OCI-LY7 (cell line): ENCODE measurements at regions not wholly inside any gene's neighbourhood (a gene's known extent, or its start where the extent isn't known, plus 50 kb on each side); places are given as distances from the start of the nearest gene placed in this dataset.

Experiments used
- EZH2phosphoT487 ChIP-seq: fragments of 200-600 bp; sonication (generic); IDR thresholded peaks from 2 replicates; pipeline ENCODE4 v1.6.1; 2018; ENCODE audit warnings: low read depth, borderline replicate concordance, mild to moderate bottlenecking, mixed run types, antibody characterized with exemption, low read length, moderate library complexity, mixed read lengths
- TF ChIP-seq, protein P1 (sequence below): fragments of 200-600 bp; sonication (generic); conservative IDR thresholded peaks from 2 replicates; pipeline ENCODE4 v1.5.1; 2014; ENCODE audit warnings: mild to moderate bottlenecking, antibody characterized with exemption, low read length, moderate library complexity, mixed read lengths

DNA sequence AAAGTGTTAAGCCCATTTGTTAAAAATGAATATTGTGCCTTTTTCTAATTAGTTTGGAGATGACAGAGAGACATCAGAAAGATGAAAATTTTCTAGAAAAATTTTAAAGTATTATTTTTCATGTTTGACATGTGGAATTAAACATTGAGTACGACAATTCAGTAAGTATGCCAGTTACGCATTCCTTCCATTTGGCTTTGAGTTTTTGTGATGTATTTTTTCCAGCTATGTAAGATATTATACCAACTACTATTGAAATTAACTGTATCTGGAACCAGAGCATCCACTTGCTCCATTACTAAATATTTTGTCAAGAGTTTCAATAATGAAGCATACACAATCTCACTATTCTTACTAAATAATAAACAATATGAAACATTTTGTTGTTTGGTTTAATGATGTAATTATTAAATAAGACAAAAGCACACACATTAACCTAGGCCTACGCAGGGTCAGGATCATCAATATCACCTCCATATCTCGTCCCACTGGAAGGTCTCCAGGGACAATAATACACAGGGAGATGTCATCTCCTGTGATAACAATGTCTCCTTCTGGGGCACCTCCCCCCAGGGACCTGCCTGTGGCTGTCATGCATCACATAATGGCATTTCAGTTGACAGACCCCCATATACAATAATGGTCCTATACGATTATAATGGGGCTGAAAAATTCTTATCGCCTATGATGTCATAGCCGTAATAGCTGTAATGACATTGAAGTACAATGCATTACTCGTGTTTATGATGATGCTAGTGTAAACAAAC is 274.1 kb downstream of the REEP3 start:
- TF ChIP-seq, protein P1, sequence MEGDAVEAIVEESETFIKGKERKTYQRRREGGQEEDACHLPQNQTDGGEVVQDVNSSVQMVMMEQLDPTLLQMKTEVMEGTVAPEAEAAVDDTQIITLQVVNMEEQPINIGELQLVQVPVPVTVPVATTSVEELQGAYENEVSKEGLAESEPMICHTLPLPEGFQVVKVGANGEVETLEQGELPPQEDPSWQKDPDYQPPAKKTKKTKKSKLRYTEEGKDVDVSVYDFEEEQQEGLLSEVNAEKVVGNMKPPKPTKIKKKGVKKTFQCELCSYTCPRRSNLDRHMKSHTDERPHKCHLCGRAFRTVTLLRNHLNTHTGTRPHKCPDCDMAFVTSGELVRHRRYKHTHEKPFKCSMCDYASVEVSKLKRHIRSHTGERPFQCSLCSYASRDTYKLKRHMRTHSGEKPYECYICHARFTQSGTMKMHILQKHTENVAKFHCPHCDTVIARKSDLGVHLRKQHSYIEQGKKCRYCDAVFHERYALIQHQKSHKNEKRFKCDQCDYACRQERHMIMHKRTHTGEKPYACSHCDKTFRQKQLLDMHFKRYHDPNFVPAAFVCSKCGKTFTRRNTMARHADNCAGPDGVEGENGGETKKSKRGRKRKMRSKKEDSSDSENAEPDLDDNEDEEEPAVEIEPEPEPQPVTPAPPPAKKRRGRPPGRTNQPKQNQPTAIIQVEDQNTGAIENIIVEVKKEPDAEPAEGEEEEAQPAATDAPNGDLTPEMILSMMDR = no peak
- no peak for TF ChIP-seq EZH2phosphoT487
